ENCODE measurements at regions not wholly inside any gene's neighbourhood (a gene's known extent, or its start where the extent isn't known, plus 50 kb on each side); places are given as distances from the start of the nearest gene placed in this dataset.

- TF ChIP-seq CTCF (conservative IDR thresholded peaks at IDR 0.05; ENCODE audit: low read depth, low read length): no peak
- TF ChIP-seq EZH2 (IDR thresholded peaks at IDR 0.05; ENCODE audit: borderline replicate concordance, low read depth, low read length, poor library complexity, severe bottlenecking): no peak
Measured at GRCh38 chr1:58156124-58156468, 390.4 kb downstream of the OMA1 start.
